K562 (cell line): ENCODE measurements at regions not wholly inside any gene's neighbourhood (a gene's known extent, or its start where the extent isn't known, plus 50 kb on each side); places are given as distances from the start of the nearest gene placed in this dataset.
A peak's percentile ranks its signal among the peaks of the same experiment; 100 is the strongest.

ENCODE experiments used
- BMI1 ChIP-seq: fragments of 150-350 bp; IDR thresholded peaks from 2 replicates; pipeline ENCODE4 v1.6.1; 2014; ENCODE audit warnings: low read length
- MBD2 ChIP-seq: sonication (generic); IDR thresholded peaks from 2 replicates; pipeline ENCODE4 v1.6.1; 2016; ENCODE audit warnings: low read depth, borderline replicate concordance
- MYBL2 ChIP-seq, 2 experiments: fragments of 450-650 bp in 1 of 2; sonication (generic) in 1 of 2; formaldehyde crosslinking in 1 of 2; IDR thresholded peaks; 2 replicates each; pipeline versions ENCODE4 v1.6.1 to v1.8.1; 2017 to 2022; ENCODE audit warnings: borderline replicate concordance in 1 of 2, inconsistent platforms in 1 of 2, low read depth in 1 of 2, mild to moderate bottlenecking in 1 of 2, missing genetic modification reagents in 1 of 2, moderate library complexity in 1 of 2
- POLR2B ChIP-seq: fragments of 450-650 bp; IDR thresholded peaks from 2 replicates; pipeline ENCODE4 v1.6.1; 2018; ENCODE audit warnings: low read depth; ENCODE audit not compliant: partially characterized antibody
- RBM14 ChIP-seq: fragments of 200-400 bp; formaldehyde crosslinking; IDR thresholded peaks from 2 replicates; pipeline ENCODE4 v1.6.1; 2018; ENCODE audit warnings: low read depth, mild to moderate bottlenecking, low read length, moderate library complexity, borderline replicate concordance; ENCODE audit not compliant: insufficient read depth
- SMARCA4 ChIP-seq: fragments of 450-650 bp; IDR thresholded peaks from 2 replicates; pipeline ENCODE4 v1.6.1; 2016
- SRSF9 ChIP-seq: fragments of 200-400 bp; formaldehyde crosslinking; IDR thresholded peaks from 2 replicates; pipeline ENCODE4 v1.6.1; 2017; ENCODE audit warnings: low read depth, low read length, borderline replicate concordance
- TFAM ChIP-seq: fragments of 250-450 bp; sonication (Bioruptor Pico); conservative IDR thresholded peaks from 2 replicates; pipeline ENCODE4 v1.5.0; 2021; ENCODE audit warnings: mild to moderate bottlenecking, moderate library complexity
- XRCC4 ChIP-seq: IDR thresholded peaks from one replicate; pipeline ENCODE4 v1.6.1; 2011; ENCODE audit not compliant: insufficient read depth, insufficient read length; ENCODE audit errors: extremely low read depth
- XRCC5 ChIP-seq: fragments of 200-400 bp; formaldehyde crosslinking; IDR thresholded peaks from 2 replicates; pipeline ENCODE4 v1.6.1; 2017; ENCODE audit warnings: low read depth, mild to moderate bottlenecking, low read length
- ZKSCAN3 ChIP-seq: fragments of 250-450 bp; sonication (Bioruptor Pico); IDR thresholded peaks from 2 replicates; pipeline ENCODE4 v1.4.0; 2020
- ZNF24 ChIP-seq: fragments of 450-650 bp; IDR thresholded peaks from 2 replicates; pipeline ENCODE4 v1.6.1; 2016
- ZNF699 ChIP-seq: fragments of 250-450 bp; sonication (Bioruptor Pico); IDR thresholded peaks from 2 replicates; pipeline ENCODE4 v1.8.0; 2021; ENCODE audit warnings: mild to moderate bottlenecking, moderate library complexity; ENCODE audit not compliant: insufficient replicate concordance
- TF ChIP-seq, protein P1 (sequence below): sonication (generic); formaldehyde crosslinking; IDR thresholded peaks from 2 replicates; pipeline ENCODE4 v1.8.0; 2023; ENCODE audit warnings: mild to moderate bottlenecking, missing genetic modification reagents
- TF ChIP-seq, protein P2 (sequence below): fragments of 250-450 bp; sonication (Bioruptor Pico); IDR thresholded peaks from 2 replicates; pipeline ENCODE4 v1.5.0; 2020; ENCODE audit warnings: mild to moderate bottlenecking
- TF ChIP-seq, protein P3 (sequence below): sonication (generic); formaldehyde crosslinking; IDR thresholded peaks from 2 replicates; pipeline ENCODE4 v1.8.0; 2023; ENCODE audit warnings: mild to moderate bottlenecking, missing genetic modification reagents
- TF ChIP-seq, protein P4 (sequence below): fragments of 450-650 bp; IDR thresholded peaks from 2 replicates; pipeline ENCODE4 v1.6.1; 2016

DNA sequence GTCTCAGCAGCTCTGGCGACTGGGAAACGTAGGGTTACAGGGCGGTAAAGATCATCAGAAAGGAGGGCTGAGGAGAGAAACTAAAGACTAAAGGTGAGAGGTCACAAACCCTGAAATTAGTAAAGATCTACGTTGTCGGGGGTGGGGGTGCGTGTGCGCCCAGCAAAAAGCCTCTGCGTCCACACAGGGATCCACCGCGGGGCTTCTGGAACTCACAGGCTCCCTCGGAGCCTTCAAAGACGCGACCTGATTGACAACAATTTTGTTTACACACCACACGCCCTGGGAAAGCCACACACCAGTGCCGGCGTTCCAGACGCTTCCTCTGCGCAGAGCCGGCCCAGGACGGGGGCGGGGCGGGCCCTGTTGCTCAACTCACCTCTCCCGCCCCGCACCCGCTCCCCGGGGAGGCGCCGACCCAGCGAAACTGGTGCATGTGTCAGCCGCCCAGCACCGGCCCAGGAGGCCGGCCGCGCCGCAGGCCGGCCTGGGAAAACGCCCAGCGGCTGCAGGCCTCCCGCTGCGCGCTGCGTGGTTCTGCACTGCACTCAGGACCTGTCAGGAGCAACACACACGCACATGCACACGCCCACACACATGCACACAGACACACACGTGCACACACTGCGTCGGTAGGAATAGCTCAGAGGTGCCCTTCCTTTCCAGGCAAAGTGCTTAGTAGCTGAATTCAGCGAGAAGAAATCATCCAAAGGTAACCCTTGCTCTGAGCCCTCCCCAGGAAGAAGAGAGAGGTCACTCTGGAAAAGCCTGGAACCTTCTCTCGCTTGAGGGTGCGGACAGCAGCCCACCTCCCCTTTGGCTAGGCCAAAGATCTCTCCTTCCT lies 57.2 kb upstream of the ARID1B start (continued):
- TF ChIP-seq RBM14: no peak
- no peak for TF ChIP-seq MBD2
- no peak for TF ChIP-seq SRSF9
- TF ChIP-seq, protein P1, sequence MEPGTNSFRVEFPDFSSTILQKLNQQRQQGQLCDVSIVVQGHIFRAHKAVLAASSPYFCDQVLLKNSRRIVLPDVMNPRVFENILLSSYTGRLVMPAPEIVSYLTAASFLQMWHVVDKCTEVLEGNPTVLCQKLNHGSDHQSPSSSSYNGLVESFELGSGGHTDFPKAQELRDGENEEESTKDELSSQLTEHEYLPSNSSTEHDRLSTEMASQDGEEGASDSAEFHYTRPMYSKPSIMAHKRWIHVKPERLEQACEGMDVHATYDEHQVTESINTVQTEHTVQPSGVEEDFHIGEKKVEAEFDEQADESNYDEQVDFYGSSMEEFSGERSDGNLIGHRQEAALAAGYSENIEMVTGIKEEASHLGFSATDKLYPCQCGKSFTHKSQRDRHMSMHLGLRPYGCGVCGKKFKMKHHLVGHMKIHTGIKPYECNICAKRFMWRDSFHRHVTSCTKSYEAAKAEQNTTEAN (CRISPR knock-in tag): no peak
- TF ChIP-seq ZNF699 (CRISPR knock-in tag): no peak
- peak; percentile 78 for TF ChIP-seq XRCC5
- TF ChIP-seq SMARCA4: peak; percentile 19; the same call in 1 of the 2 replicates
- no peak for TF ChIP-seq TFAM (CRISPR knock-in tag)
- no peak for TF ChIP-seq ZKSCAN3
- peak; percentile 22 for TF ChIP-seq ZNF24
- no peak for TF ChIP-seq BMI1
- no peak for TF ChIP-seq MYBL2 (IDR thresholded peaks at IDR 0.05; ENCODE audit: low read depth)
- TF ChIP-seq MYBL2 (CRISPR knock-in tag; IDR thresholded peaks at IDR 0.05; ENCODE audit: borderline replicate concordance): no peak
- peak; percentile 61 for TF ChIP-seq POLR2B
- TF ChIP-seq, protein P2, sequence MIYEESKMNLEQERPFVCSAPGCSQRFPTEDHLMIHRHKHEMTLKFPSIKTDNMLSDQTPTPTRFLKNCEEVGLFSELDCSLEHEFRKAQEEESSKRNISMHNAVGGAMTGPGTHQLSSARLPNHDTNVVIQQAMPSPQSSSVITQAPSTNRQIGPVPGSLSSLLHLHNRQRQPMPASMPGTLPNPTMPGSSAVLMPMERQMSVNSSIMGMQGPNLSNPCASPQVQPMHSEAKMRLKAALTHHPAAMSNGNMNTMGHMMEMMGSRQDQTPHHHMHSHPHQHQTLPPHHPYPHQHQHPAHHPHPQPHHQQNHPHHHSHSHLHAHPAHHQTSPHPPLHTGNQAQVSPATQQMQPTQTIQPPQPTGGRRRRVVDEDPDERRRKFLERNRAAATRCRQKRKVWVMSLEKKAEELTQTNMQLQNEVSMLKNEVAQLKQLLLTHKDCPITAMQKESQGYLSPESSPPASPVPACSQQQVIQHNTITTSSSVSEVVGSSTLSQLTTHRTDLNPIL (CRISPR knock-in tag): no peak
- TF ChIP-seq, protein P3, sequence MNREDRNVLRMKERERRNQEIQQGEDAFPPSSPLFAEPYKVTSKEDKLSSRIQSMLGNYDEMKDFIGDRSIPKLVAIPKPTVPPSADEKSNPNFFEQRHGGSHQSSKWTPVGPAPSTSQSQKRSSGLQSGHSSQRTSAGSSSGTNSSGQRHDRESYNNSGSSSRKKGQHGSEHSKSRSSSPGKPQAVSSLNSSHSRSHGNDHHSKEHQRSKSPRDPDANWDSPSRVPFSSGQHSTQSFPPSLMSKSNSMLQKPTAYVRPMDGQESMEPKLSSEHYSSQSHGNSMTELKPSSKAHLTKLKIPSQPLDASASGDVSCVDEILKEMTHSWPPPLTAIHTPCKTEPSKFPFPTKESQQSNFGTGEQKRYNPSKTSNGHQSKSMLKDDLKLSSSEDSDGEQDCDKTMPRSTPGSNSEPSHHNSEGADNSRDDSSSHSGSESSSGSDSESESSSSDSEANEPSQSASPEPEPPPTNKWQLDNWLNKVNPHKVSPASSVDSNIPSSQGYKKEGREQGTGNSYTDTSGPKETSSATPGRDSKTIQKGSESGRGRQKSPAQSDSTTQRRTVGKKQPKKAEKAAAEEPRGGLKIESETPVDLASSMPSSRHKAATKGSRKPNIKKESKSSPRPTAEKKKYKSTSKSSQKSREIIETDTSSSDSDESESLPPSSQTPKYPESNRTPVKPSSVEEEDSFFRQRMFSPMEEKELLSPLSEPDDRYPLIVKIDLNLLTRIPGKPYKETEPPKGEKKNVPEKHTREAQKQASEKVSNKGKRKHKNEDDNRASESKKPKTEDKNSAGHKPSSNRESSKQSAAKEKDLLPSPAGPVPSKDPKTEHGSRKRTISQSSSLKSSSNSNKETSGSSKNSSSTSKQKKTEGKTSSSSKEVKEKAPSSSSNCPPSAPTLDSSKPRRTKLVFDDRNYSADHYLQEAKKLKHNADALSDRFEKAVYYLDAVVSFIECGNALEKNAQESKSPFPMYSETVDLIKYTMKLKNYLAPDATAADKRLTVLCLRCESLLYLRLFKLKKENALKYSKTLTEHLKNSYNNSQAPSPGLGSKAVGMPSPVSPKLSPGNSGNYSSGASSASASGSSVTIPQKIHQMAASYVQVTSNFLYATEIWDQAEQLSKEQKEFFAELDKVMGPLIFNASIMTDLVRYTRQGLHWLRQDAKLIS (CRISPR knock-in tag): peak; percentile 23; the same call in 1 of the 2 replicates
- TF ChIP-seq, protein P4, sequence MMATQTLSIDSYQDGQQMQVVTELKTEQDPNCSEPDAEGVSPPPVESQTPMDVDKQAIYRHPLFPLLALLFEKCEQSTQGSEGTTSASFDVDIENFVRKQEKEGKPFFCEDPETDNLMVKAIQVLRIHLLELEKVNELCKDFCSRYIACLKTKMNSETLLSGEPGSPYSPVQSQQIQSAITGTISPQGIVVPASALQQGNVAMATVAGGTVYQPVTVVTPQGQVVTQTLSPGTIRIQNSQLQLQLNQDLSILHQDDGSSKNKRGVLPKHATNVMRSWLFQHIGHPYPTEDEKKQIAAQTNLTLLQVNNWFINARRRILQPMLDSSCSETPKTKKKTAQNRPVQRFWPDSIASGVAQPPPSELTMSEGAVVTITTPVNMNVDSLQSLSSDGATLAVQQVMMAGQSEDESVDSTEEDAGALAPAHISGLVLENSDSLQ: peak; percentile 86
- no peak for TF ChIP-seq XRCC4
